ENCODE measurements at regions not wholly inside any gene's neighbourhood (a gene's known extent, or its start where the extent isn't known, plus 50 kb on each side); places are given as distances from the start of the nearest gene placed in this dataset.
"Not testable (repeated sequence)": the region's sequence is repeated elsewhere in the genome, so short reads cannot be mapped to it uniquely, and the experiment has no call there.

- H3F3A ChIP-seq (ENCODE audit: insufficient read depth, low read length): no peaks in the 10 kb centered on the region
- no peak for TF ChIP-seq EZH2 (IDR thresholded peaks at IDR 0.05; ENCODE audit: borderline replicate concordance, low read length)
- no peak for TF ChIP-seq CTCF (IDR thresholded peaks at IDR 0.05; ENCODE audit: low read length)
- no peak overlapping the region for H2AFZ ChIP-seq (ENCODE audit: low read length)
- H3K79me2 ChIP-seq (ENCODE audit: insufficient read depth, low read length): no peaks in the 10 kb centered on the region
- H3K9me2 ChIP-seq (ENCODE audit: low read depth, low read length): no peaks in the 10 kb centered on the region
- H3K27ac ChIP-seq (ENCODE audit: low read depth, low read length, poor library complexity, severe bottlenecking): no peak overlapping the region
- no peaks in the 10 kb centered on the region for H3K4me1 ChIP-seq (ENCODE audit: insufficient read depth, low read length, severe bottlenecking)
- H3K36me3 ChIP-seq (ENCODE audit: insufficient read depth, low read length): no peaks in the 10 kb centered on the region
- no peaks in the 10 kb centered on the region for H3K9me3 ChIP-seq (ENCODE audit: low read length)
- no peak overlapping the region for H3K9ac ChIP-seq (ENCODE audit: low read length)
- no peaks in the 10 kb centered on the region for H4K20me1 ChIP-seq (ENCODE audit: insufficient read depth, low read length)
- H3K4me3 ChIP-seq (ENCODE audit: low read depth, low read length, poor library complexity, severe bottlenecking): no peak overlapping the region
- H3K4me2 ChIP-seq (ENCODE audit: low read length): no peak overlapping the region
- H3K27me3 ChIP-seq (ENCODE audit: insufficient read depth, low read length): no peaks in the 10 kb centered on the region
Observed at GRCh38 chr10:52578871-52579405, 193.6 kb downstream of the MBL2 start.

- H3K9me3 ChIP-seq (ENCODE audit: low read length); H3K27me3 ChIP-seq (ENCODE audit: insufficient read depth, low read length); H3K79me2 ChIP-seq (ENCODE audit: insufficient read depth, low read length); H3F3A ChIP-seq (ENCODE audit: insufficient read depth, low read length); H3K27ac ChIP-seq (ENCODE audit: low read depth, low read length, poor library complexity, severe bottlenecking); H3K9me2 ChIP-seq (ENCODE audit: low read depth, low read length); H2AFZ ChIP-seq (ENCODE audit: low read length); H4K20me1 ChIP-seq (ENCODE audit: insufficient read depth, low read length); H3K4me2 ChIP-seq (ENCODE audit: low read length); H3K9ac ChIP-seq (ENCODE audit: low read length); H3K36me3 ChIP-seq (ENCODE audit: insufficient read depth, low read length); H3K4me1 ChIP-seq (ENCODE audit: insufficient read depth, low read length, severe bottlenecking); H3K4me3 ChIP-seq (ENCODE audit: low read depth, low read length, poor library complexity, severe bottlenecking): not testable (repeated sequence)
Observed at GRCh38 chr10:52581636-52582035, 190.9 kb downstream of the MBL2 start.

- Histone ChIP-seq H2AFZ (ENCODE audit: low read length) (no peak overlapping the region), H3K27ac (ENCODE audit: low read depth, low read length, poor library complexity, severe bottlenecking) (no peak overlapping the region), H3K9me3 (ENCODE audit: low read length) (no peaks in the 10 kb centered on the region), H3K9ac (ENCODE audit: low read length) (no peak overlapping the region), H3K4me1 (ENCODE audit: insufficient read depth, low read length, severe bottlenecking) (no peaks in the 10 kb centered on the region), H3K79me2 (ENCODE audit: insufficient read depth, low read length) (no peaks in the 10 kb centered on the region), H3K36me3 (ENCODE audit: insufficient read depth, low read length) (no peaks in the 10 kb centered on the region), H3F3A (ENCODE audit: insufficient read depth, low read length) (no peaks in the 10 kb centered on the region), H4K20me1 (ENCODE audit: insufficient read depth, low read length) (no peaks in the 10 kb centered on the region), H3K27me3 (ENCODE audit: insufficient read depth, low read length) (no peaks in the 10 kb centered on the region), H3K9me2 (ENCODE audit: low read depth, low read length) (no peaks in the 10 kb centered on the region), H3K4me3 (ENCODE audit: low read depth, low read length, poor library complexity, severe bottlenecking) (no peak overlapping the region), H3K4me2 (ENCODE audit: low read length) (no peak overlapping the region)
- TF ChIP-seq EZH2 (IDR thresholded peaks at IDR 0.05; ENCODE audit: borderline replicate concordance, low read length): no peak
- TF ChIP-seq CTCF (IDR thresholded peaks at IDR 0.05; ENCODE audit: low read length): no peak
Observed at GRCh38 chr10:52583336-52583735, 189.2 kb downstream of the MBL2 start.

- Histone ChIP-seq H3K4me2 (ENCODE audit: low read length) (no peak overlapping the region), H2AFZ (ENCODE audit: low read length) (no peak overlapping the region)
Observed at GRCh38 chr10:52586710-52587109, 185.9 kb downstream of the MBL2 start.

More at GRCh38 chr10:52586710-52587109, 185.9 kb downstream of the MBL2 start:
- Histone ChIP-seq H3K79me2 (ENCODE audit: insufficient read depth, low read length) (no peaks in the 10 kb centered on the region), H3K9me3 (ENCODE audit: low read length) (no peaks in the 10 kb centered on the region), H3K27ac (ENCODE audit: low read depth, low read length, poor library complexity, severe bottlenecking) (no peak overlapping the region), H3K4me1 (ENCODE audit: insufficient read depth, low read length, severe bottlenecking) (no peaks in the 10 kb centered on the region), H3K4me3 (ENCODE audit: low read depth, low read length, poor library complexity, severe bottlenecking) (no peak overlapping the region), H3K9me2 (ENCODE audit: low read depth, low read length) (no peaks in the 10 kb centered on the region), H3K36me3 (ENCODE audit: insufficient read depth, low read length) (no peaks in the 10 kb centered on the region), H3K27me3 (ENCODE audit: insufficient read depth, low read length) (no peaks in the 10 kb centered on the region), H3K9ac (ENCODE audit: low read length) (no peak overlapping the region), H3F3A (ENCODE audit: insufficient read depth, low read length) (no peaks in the 10 kb centered on the region), H4K20me1 (ENCODE audit: insufficient read depth, low read length) (no peaks in the 10 kb centered on the region)
- TF ChIP-seq CTCF (IDR thresholded peaks at IDR 0.05; ENCODE audit: low read length) (no peak), EZH2 (IDR thresholded peaks at IDR 0.05; ENCODE audit: borderline replicate concordance, low read length) (no peak)
